ENCODE measurements at regions not wholly inside any gene's neighbourhood (a gene's known extent, or its start where the extent isn't known, plus 50 kb on each side); places are given as distances from the start of the nearest gene placed in this dataset.

- H3K36me3 Mint-ChIP-seq = no peaks in the 10 kb centered on the region
- H3K27ac Mint-ChIP-seq = no peak overlapping the region
- H3K9me3 Mint-ChIP-seq = no peaks in the 10 kb centered on the region
- intact Hi-C loops (cut with micrococcal nuclease) = no loop called here
- DNase-seq = no peak
- H3K27me3 Mint-ChIP-seq = peaks cover 5% of the 10 kb centered on the region
- peaks cover 2% of the 10 kb centered on the region for H3K4me1 Mint-ChIP-seq (ENCODE audit: low read depth)
- CTCF ChIA-PET = no interaction called here
- H3K4me3 Mint-ChIP-seq = no peak overlapping the region
- POLR2A ChIA-PET = no interaction called here
Measured at GRCh38 chr1:2971101-2971501, 50.2 kb upstream of the ACTRT2 start.
